ENCODE measurements at regions not wholly inside any gene's neighbourhood (a gene's known extent, or its start where the extent isn't known, plus 50 kb on each side); places are given as distances from the start of the nearest gene placed in this dataset.

DNA sequence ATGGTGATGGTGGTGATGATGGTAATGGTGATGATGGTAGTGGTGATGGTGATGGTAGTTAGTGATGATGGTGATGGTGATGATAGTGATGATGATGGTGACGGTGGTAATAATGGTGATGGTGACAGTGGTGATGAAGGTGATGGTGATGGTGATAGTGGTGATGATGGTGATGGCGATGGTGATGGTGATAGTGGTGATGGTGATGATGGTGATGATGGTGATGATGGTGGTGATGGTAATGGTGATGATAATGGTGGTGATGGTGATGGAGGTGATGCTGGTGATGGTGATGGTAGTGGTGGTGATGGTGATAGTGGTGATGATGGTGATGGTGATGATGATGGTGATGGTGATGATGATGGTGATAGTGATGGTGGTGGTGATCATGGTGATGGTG is 148.7 kb upstream of the TNRC6C start (continued):
- TF ChIP-seq DMTF1 (CRISPR knock-in tag; IDR thresholded peaks at IDR 0.05) = no peak
- no peak for TF ChIP-seq NR2F1 (CRISPR knock-in tag; IDR thresholded peaks at IDR 0.05)
- TF ChIP-seq, protein P1, sequence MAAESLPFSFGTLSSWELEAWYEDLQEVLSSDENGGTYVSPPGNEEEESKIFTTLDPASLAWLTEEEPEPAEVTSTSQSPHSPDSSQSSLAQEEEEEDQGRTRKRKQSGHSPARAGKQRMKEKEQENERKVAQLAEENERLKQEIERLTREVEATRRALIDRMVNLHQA (CRISPR knock-in tag; IDR thresholded peaks at IDR 0.05) = no peak
- no peak for TF ChIP-seq SNAPC5 (CRISPR knock-in tag; IDR thresholded peaks at IDR 0.05; ENCODE audit: borderline replicate concordance)
- TF ChIP-seq JUNB (CRISPR knock-in tag; IDR thresholded peaks at IDR 0.05; ENCODE audit: borderline replicate concordance) = no peak
- TF ChIP-seq GLI4 (CRISPR knock-in tag; IDR thresholded peaks at IDR 0.05; ENCODE audit: borderline replicate concordance) = no peak
- no peak for TF ChIP-seq POLR2G (IDR thresholded peaks at IDR 0.05; ENCODE audit: low read depth, low read length)
- TF ChIP-seq, protein P2, sequence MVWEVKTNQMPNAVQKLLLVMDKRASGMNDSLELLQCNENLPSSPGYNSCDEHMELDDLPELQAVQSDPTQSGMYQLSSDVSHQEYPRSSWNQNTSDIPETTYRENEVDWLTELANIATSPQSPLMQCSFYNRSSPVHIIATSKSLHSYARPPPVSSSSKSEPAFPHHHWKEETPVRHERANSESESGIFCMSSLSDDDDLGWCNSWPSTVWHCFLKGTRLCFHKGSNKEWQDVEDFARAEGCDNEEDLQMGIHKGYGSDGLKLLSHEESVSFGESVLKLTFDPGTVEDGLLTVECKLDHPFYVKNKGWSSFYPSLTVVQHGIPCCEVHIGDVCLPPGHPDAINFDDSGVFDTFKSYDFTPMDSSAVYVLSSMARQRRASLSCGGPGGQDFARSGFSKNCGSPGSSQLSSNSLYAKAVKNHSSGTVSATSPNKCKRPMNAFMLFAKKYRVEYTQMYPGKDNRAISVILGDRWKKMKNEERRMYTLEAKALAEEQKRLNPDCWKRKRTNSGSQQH (CRISPR knock-in tag; IDR thresholded peaks at IDR 0.05; ENCODE audit: low read depth) = no peak
- no peak for TF ChIP-seq ZNF430 (CRISPR knock-in tag; IDR thresholded peaks at IDR 0.05)
- no peak for TF ChIP-seq ZNF777 (CRISPR knock-in tag; IDR thresholded peaks at IDR 0.05)
- TF ChIP-seq, protein P3, sequence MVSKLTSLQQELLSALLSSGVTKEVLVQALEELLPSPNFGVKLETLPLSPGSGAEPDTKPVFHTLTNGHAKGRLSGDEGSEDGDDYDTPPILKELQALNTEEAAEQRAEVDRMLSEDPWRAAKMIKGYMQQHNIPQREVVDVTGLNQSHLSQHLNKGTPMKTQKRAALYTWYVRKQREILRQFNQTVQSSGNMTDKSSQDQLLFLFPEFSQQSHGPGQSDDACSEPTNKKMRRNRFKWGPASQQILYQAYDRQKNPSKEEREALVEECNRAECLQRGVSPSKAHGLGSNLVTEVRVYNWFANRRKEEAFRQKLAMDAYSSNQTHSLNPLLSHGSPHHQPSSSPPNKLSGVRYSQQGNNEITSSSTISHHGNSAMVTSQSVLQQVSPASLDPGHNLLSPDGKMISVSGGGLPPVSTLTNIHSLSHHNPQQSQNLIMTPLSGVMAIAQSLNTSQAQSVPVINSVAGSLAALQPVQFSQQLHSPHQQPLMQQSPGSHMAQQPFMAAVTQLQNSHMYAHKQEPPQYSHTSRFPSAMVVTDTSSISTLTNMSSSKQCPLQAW (CRISPR knock-in tag; IDR thresholded peaks at IDR 0.05) = no peak
- no peak for TF ChIP-seq ZNF672 (CRISPR knock-in tag; IDR thresholded peaks at IDR 0.05)
- no peak for TF ChIP-seq ZNF432 (CRISPR knock-in tag; IDR thresholded peaks at IDR 0.05; ENCODE audit: borderline replicate concordance)
- TF ChIP-seq ZNF788 (CRISPR knock-in tag; IDR thresholded peaks at IDR 0.05; ENCODE audit: borderline replicate concordance) = no peak
- TF ChIP-seq KDM6A (CRISPR knock-in tag; IDR thresholded peaks at IDR 0.05; ENCODE audit: low read depth) = no peak
- no peak for TF ChIP-seq ZBTB10 (CRISPR knock-in tag; IDR thresholded peaks at IDR 0.05; ENCODE audit: borderline replicate concordance)
- TF ChIP-seq HOXA5 (CRISPR knock-in tag; IDR thresholded peaks at IDR 0.05) = no peak
- TF ChIP-seq KLF16 (CRISPR knock-in tag; IDR thresholded peaks at IDR 0.05) = peak in 1 of 2 experiments; percentile 36; a peak in 1 of 4 replicates
- no peak for TF ChIP-seq RFXANK (CRISPR knock-in tag; IDR thresholded peaks at IDR 0.05)
- TF ChIP-seq HDAC1 (CRISPR knock-in tag; IDR thresholded peaks at IDR 0.05) = no peak
- no peak for TF ChIP-seq DNMT1 (CRISPR knock-in tag; IDR thresholded peaks at IDR 0.05)
- no peak for TF ChIP-seq ZNF10 (CRISPR knock-in tag; IDR thresholded peaks at IDR 0.05; ENCODE audit: borderline replicate concordance, low read depth)
- no peak for TF ChIP-seq SYNCRIP (IDR thresholded peaks at IDR 0.05; ENCODE audit: insufficient read depth, low read depth, low read length)
- TF ChIP-seq NCOA5 (CRISPR knock-in tag; IDR thresholded peaks at IDR 0.05) = no peak

Measured in HepG2 (cell line).